ENCODE measurements at regions not wholly inside any gene's neighbourhood (a gene's known extent, or its start where the extent isn't known, plus 50 kb on each side); places are given as distances from the start of the nearest gene placed in this dataset.

GRCh38 chr18:6558446-6559156 is 143.9 kb upstream of the L3MBTL4 start:
- H3K4me3 ChIP-seq (replicated peaks; ENCODE audit: insufficient read depth, low read length), result no peak overlapping the region
- H3K27ac ChIP-seq (replicated peaks), result no peak overlapping the region
- H3K27me3 ChIP-seq (ENCODE audit: insufficient read depth, poor library complexity, severe bottlenecking), result no peaks in the 10 kb centered on the region
- no peak for DNase-seq (ENCODE audit: low read depth in 1 of 2, low spot score in 1 of 2)
- TF ChIP-seq REST (IDR thresholded peaks at IDR 0.05; ENCODE audit: insufficient replicate concordance, low read depth) (no peak), SPI1 (IDR thresholded peaks at IDR 0.05; ENCODE audit: borderline replicate concordance, low read depth) (no peak), CTCF (IDR thresholded peaks at IDR 0.05; ENCODE audit: insufficient read depth, low read length) (no peak), POLR2AphosphoS5 (IDR thresholded peaks at IDR 0.05; ENCODE audit: low read depth) (no peak), GABPA (IDR thresholded peaks at IDR 0.05; ENCODE audit: low read depth) (no peak)

GRCh38 chr18:6559296-6559695 is 144.6 kb upstream of the L3MBTL4 start:
- TF ChIP-seq SPI1 (IDR thresholded peaks at IDR 0.05; ENCODE audit: borderline replicate concordance, low read depth) (no peak), CTCF (IDR thresholded peaks at IDR 0.05; ENCODE audit: insufficient read depth, low read length) (no peak), GABPA (IDR thresholded peaks at IDR 0.05; ENCODE audit: low read depth) (no peak), POLR2AphosphoS5 (IDR thresholded peaks at IDR 0.05; ENCODE audit: low read depth) (no peak), REST (IDR thresholded peaks at IDR 0.05; ENCODE audit: insufficient replicate concordance, low read depth) (no peak)
- no peak overlapping the region for H3K27ac ChIP-seq (replicated peaks)
- DNase-seq (ENCODE audit: low read depth in 1 of 2, low spot score in 1 of 2), result no peak
- no peaks in the 10 kb centered on the region for H3K27me3 ChIP-seq (ENCODE audit: insufficient read depth, poor library complexity, severe bottlenecking)
- H3K4me3 ChIP-seq (replicated peaks; ENCODE audit: insufficient read depth, low read length), result no peak overlapping the region

- TF ChIP-seq CTCF (IDR thresholded peaks at IDR 0.05; ENCODE audit: insufficient read depth, low read length), result no peak
- TF ChIP-seq GABPA (IDR thresholded peaks at IDR 0.05; ENCODE audit: low read depth), result no peak
- TF ChIP-seq REST (IDR thresholded peaks at IDR 0.05; ENCODE audit: insufficient replicate concordance, low read depth), result no peak
- no peak for TF ChIP-seq SPI1 (IDR thresholded peaks at IDR 0.05; ENCODE audit: borderline replicate concordance, low read depth)
- TF ChIP-seq POLR2AphosphoS5 (IDR thresholded peaks at IDR 0.05; ENCODE audit: low read depth), result no peak
- Histone ChIP-seq H3K27me3 (ENCODE audit: insufficient read depth, poor library complexity, severe bottlenecking) (no peaks in the 10 kb centered on the region), H3K27ac (replicated peaks) (no peak overlapping the region), H3K4me3 (replicated peaks; ENCODE audit: insufficient read depth, low read length) (no peak overlapping the region)
- DNase-seq (ENCODE audit: low read depth in 1 of 2, low spot score in 1 of 2), result no peak
Observed at GRCh38 chr18:6561016-6561415, 146.3 kb upstream of the L3MBTL4 start.
